SK-N-SH (cell line): ENCODE measurements at regions not wholly inside any gene's neighbourhood (a gene's known extent, or its start where the extent isn't known, plus 50 kb on each side); places are given as distances from the start of the nearest gene placed in this dataset.

Source experiments
- CTCF ChIA-PET: fragments of 300-600, 350-600 bp; formaldehyde crosslinking; extraction: SDS; loops from one replicate; lab custom pipeline; 2021; lab: Yijun Ruan, JAX
- POLR2A ChIA-PET: fragments of 350-600 bp; sonication (Branson Sonifier 250); formaldehyde crosslinking; extraction: SDS; loops from one replicate; lab custom pipeline; 2020; ENCODE audit warnings: antibody characterized with exemption, inconsistent platforms; lab: Yijun Ruan, JAX
- DNase-seq: peaks from one replicate; pipeline ENCODE4 v3.0.0; 2012
- H2AFZ ChIP-seq: fragments of 200-600 bp; sonication (generic); 2 replicates; pipeline ENCODE4 v1.8.1; 2016; ENCODE audit warnings: antibody characterized with exemption, mild to moderate bottlenecking, low read depth
- H3F3A ChIP-seq: fragments of 200-600 bp; sonication (generic); replicated peaks from 2 replicates; pipeline ENCODE3; 2016; ENCODE audit warnings: antibody characterized with exemption, mild to moderate bottlenecking; ENCODE audit not compliant: insufficient read depth
- H3K27ac ChIP-seq, 2 experiments: fragments of 200-500 bp in 1 of 2; fragments of 200-600 bp in 1 of 2; sonication (Bioruptor generic) in 1 of 2; sonication (generic), shearing (Covaris generic) in 1 of 2; 2 replicates each; pipeline versions ENCODE4 v1.5.1 to v1.6.1; 2014 to 2016; ENCODE audit warnings: low read depth in 2 of 2, inconsistent platforms in 1 of 2, low read length in 1 of 2, mild to moderate bottlenecking in 1 of 2, mixed read lengths in 1 of 2
- H3K27me3 ChIP-seq: fragments of 200-600 bp; sonication (generic), shearing (Covaris generic); 2 replicates; pipeline ENCODE4 v1.6.1; 2016; ENCODE audit warnings: mixed run types; ENCODE audit not compliant: insufficient read depth
- H3K36me3 ChIP-seq, 2 experiments: fragments of 200-500 bp in 1 of 2; fragments of 200-600 bp in 1 of 2; sonication (Bioruptor generic) in 1 of 2; sonication (generic) in 1 of 2; replicated peaks in 1 of 2; 2 replicates each; pipeline versions ENCODE3 to v1.5.1; 2014 to 2016; ENCODE audit warnings: low read length in 1 of 2, mild to moderate bottlenecking in 1 of 2; ENCODE audit not compliant: insufficient read depth in 2 of 2, control insufficient read depth in 1 of 2
- H3K4me1 ChIP-seq, 2 experiments: fragments of 200-500 bp in 1 of 2; fragments of 200-600 bp in 1 of 2; sonication (Bioruptor generic) in 1 of 2; sonication (generic), shearing (Covaris generic) in 1 of 2; 2 replicates each; pipeline versions ENCODE4 v1.5.1 to v1.6.1; 2014 to 2016; ENCODE audit warnings: low read depth in 1 of 2, low read length in 1 of 2, mixed run types in 1 of 2; ENCODE audit not compliant: insufficient read depth in 2 of 2, control insufficient read depth in 1 of 2
- H3K4me2 ChIP-seq: fragments of 200-600 bp; sonication (generic), shearing (Covaris generic); 2 replicates; pipeline ENCODE4 v1.6.1; 2017; ENCODE audit warnings: mixed run types
- H3K4me3 ChIP-seq, 2 experiments: fragments of 200-500 bp in 1 of 2; fragments of 200-600 bp in 1 of 2; sonication (Bioruptor generic) in 1 of 2; sonication (generic), shearing (Covaris generic) in 1 of 2; 2 replicates each; pipeline versions ENCODE4 v1.5.1 to v1.8.1; 2014 to 2016; ENCODE audit warnings: low read depth in 2 of 2, inconsistent platforms in 1 of 2, low read length in 1 of 2, mild to moderate bottlenecking in 1 of 2, mixed read lengths in 1 of 2, moderate library complexity in 1 of 2
- H3K79me2 ChIP-seq: fragments of 200-600 bp; sonication (generic); 2 replicates; pipeline ENCODE4 v1.8.1; 2017; ENCODE audit warnings: mild to moderate bottlenecking; ENCODE audit not compliant: insufficient read depth
- H3K9ac ChIP-seq: fragments of 200-600 bp; sonication (generic); 2 replicates; pipeline ENCODE4 v1.6.1; 2017; ENCODE audit warnings: mixed run types
- H3K9me2 ChIP-seq: fragments of 200-600 bp; sonication (generic); 2 replicates; pipeline ENCODE4 v1.6.1; 2017; ENCODE audit warnings: mixed run types
- H3K9me3 ChIP-seq: fragments of 200-600 bp; sonication (generic); 2 replicates; pipeline ENCODE4 v1.6.1; 2017; ENCODE audit warnings: mixed run types, mild to moderate bottlenecking, moderate library complexity
- H4K20me1 ChIP-seq: fragments of 200-600 bp; sonication (generic); 2 replicates; pipeline ENCODE4 v1.6.1; 2017; ENCODE audit warnings: mild to moderate bottlenecking, mixed run types; ENCODE audit not compliant: insufficient read depth
- FOSL2 ChIP-seq: IDR thresholded peaks from 2 replicates; pipeline ENCODE4 v1.4.0; 2012; ENCODE audit warnings: low read depth, mild to moderate bottlenecking, moderate library complexity, borderline replicate concordance
- FOXJ3 ChIP-seq: sonication (generic); formaldehyde crosslinking; IDR thresholded peaks from 2 replicates; pipeline ENCODE4 v1.5.1; 2020; ENCODE audit warnings: mild to moderate bottlenecking, missing genetic modification reagents
- FOXM1 ChIP-seq: IDR thresholded peaks from 2 replicates; pipeline ENCODE4 v1.4.0; 2012; ENCODE audit warnings: low read depth, mild to moderate bottlenecking
- MXI1 ChIP-seq: IDR thresholded peaks from 2 replicates; pipeline ENCODE4 v1.6.1; 2012; ENCODE audit warnings: mild to moderate bottlenecking, low read depth, low read length, improper control_type of control experiment
- NFIC ChIP-seq: IDR thresholded peaks from 2 replicates; pipeline ENCODE4 v1.4.0; 2012; ENCODE audit warnings: borderline replicate concordance
- NRF1 ChIP-seq: IDR thresholded peaks from 2 replicates; pipeline ENCODE4 v1.6.1; 2012; ENCODE audit warnings: low read depth, mild to moderate bottlenecking, low read length
- PBX3 ChIP-seq: IDR thresholded peaks from 2 replicates; pipeline ENCODE4; 2012
- RAD21 ChIP-seq: IDR thresholded peaks from 2 replicates; pipeline ENCODE4 v1.6.1; 2012; ENCODE audit warnings: mild to moderate bottlenecking, low read length
- RCOR1 ChIP-seq: fragments of 150-350 bp; IDR thresholded peaks from 2 replicates; pipeline ENCODE4 v1.6.1; 2017; ENCODE audit warnings: antibody characterized with exemption, low read length
- RXRA ChIP-seq: IDR thresholded peaks from 2 replicates; pipeline ENCODE4 v1.4.0; 2012; ENCODE audit warnings: low read depth, mild to moderate bottlenecking, borderline replicate concordance
- SIN3A ChIP-seq: IDR thresholded peaks from 2 replicates; pipeline ENCODE4 v1.6.1; 2012; ENCODE audit warnings: low read depth, mild to moderate bottlenecking, low read length, moderate library complexity, borderline replicate concordance
- SMC3 ChIP-seq: IDR thresholded peaks from 2 replicates; pipeline ENCODE4 v1.6.1; 2012; ENCODE audit warnings: low read depth, low read length, improper control_type of control experiment
- TEAD4 ChIP-seq: IDR thresholded peaks from 2 replicates; pipeline ENCODE4 v1.4.0; 2012; ENCODE audit warnings: mild to moderate bottlenecking, borderline replicate concordance; ENCODE audit not compliant: insufficient read depth
- YY1 ChIP-seq: IDR thresholded peaks from 2 replicates; pipeline ENCODE4 v1.4.0; 2012; ENCODE audit warnings: low read depth, mild to moderate bottlenecking
- WGBS: methylation state at CpG from one replicate; pipeline ENCODE4 v1.1.6; 2017; ENCODE audit warnings: low lambda C conversion rate; 5-methylcytosine and 5-hydroxymethylcytosine counted together
- TF ChIP-seq, protein P1 (sequence below): fragments of 150-350 bp; IDR thresholded peaks from 2 replicates; pipeline ENCODE4 v1.6.1; 2017; ENCODE audit warnings: antibody characterized with exemption, low read length, low read depth, borderline replicate concordance
- TF ChIP-seq, protein P2 (sequence below): IDR thresholded peaks from 2 replicates; pipeline ENCODE4 v1.4.0; 2012; ENCODE audit warnings: low read depth

GRCh38 chr9:119794836-119795235 is 425.6 kb upstream of the BRINP1 start:
- Histone ChIP-seq H3K27me3 (no peaks in the 10 kb centered on the region), H3K79me2 (no peaks in the 10 kb centered on the region), H3K4me1 (no peaks in the 10 kb centered on the region), H3K9ac (no peak overlapping the region), H3K9me3 (no peaks in the 10 kb centered on the region; the same call in 1 of the 2 replicates), H3K4me2 (no peak overlapping the region), H3K27ac (no peak overlapping the region), H2AFZ (no peak overlapping the region), H3K4me3 (no peak overlapping the region), H3K9me2 (no peaks in the 10 kb centered on the region), H4K20me1 (no peaks in the 10 kb centered on the region), H3K36me3 (no peaks in the 10 kb centered on the region), H3F3A (no peaks in the 10 kb centered on the region)
- POLR2A ChIA-PET: no interaction called here
- DNase-seq: no peak
- no peak for TF ChIP-seq PBX3
- no peak for TF ChIP-seq RAD21
- TF ChIP-seq SIN3A: no peak
- TF ChIP-seq FOSL2: no peak
- no peak for TF ChIP-seq FOXJ3 (CRISPR knock-in tag)
- no peak for TF ChIP-seq FOXM1
- TF ChIP-seq YY1: no peak
- TF ChIP-seq, protein P1, sequence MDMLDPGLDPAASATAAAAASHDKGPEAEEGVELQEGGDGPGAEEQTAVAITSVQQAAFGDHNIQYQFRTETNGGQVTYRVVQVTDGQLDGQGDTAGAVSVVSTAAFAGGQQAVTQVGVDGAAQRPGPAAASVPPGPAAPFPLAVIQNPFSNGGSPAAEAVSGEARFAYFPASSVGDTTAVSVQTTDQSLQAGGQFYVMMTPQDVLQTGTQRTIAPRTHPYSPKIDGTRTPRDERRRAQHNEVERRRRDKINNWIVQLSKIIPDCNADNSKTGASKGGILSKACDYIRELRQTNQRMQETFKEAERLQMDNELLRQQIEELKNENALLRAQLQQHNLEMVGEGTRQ: no peak
- WGBS: 31% methylated on average over 6 of the region's 6 CpGs
- CTCF ChIA-PET: no interaction called here

DNA sequence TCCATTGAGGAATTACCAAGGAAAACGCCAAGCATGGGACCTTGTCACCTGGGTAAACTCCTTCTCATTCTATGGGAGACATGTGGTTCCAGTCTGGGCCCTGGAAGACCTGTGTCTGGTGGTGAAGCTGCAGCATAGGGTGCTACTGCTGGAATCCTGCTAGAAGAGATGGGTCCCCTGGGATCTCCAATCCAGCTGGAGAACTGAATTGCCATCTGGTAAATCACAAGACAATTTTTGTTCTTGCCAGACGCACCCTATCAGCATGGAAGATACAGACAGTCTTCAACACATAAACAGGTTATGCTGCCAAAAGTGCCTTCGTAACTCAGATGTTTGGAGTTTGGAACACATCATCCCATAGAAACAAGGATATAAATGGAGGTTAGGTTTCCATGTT is 424.0 kb upstream of the BRINP1 start:
- ChIA-PET POLR2A (no interaction called here), CTCF (no interaction called here)
- Histone ChIP-seq H3K79me2 (no peaks in the 10 kb centered on the region), H3K4me2 (no peak overlapping the region), H3K9me2 (no peaks in the 10 kb centered on the region), H3K9me3 (no peaks in the 10 kb centered on the region; the same call in 1 of the 2 replicates), H3F3A (no peaks in the 10 kb centered on the region), H3K27me3 (no peaks in the 10 kb centered on the region), H3K4me1 (no peaks in the 10 kb centered on the region), H3K9ac (no peak overlapping the region), H2AFZ (no peak overlapping the region), H3K36me3 (no peaks in the 10 kb centered on the region), H3K27ac (no peak overlapping the region), H3K4me3 (no peak overlapping the region), H4K20me1 (no peaks in the 10 kb centered on the region)
- TF ChIP-seq TEAD4 (no peak), SMC3 (no peak), MXI1 (no peak), NRF1 (no peak), NFIC (no peak), RXRA (no peak), SIN3A (no peak), RCOR1 (no peak), YY1 (no peak)
- TF ChIP-seq, protein P1: no peak
- TF ChIP-seq, protein P2, sequence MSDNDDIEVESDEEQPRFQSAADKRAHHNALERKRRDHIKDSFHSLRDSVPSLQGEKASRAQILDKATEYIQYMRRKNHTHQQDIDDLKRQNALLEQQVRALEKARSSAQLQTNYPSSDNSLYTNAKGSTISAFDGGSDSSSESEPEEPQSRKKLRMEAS: no peak
- WGBS: 29% methylated on average over 3 of the region's 3 CpGs
- DNase-seq: no peak
